Fibroblast of gingiva (primary cell): ENCODE measurements at regions not wholly inside any gene's neighbourhood (a gene's known extent, or its start where the extent isn't known, plus 50 kb on each side); places are given as distances from the start of the nearest gene placed in this dataset.

Experiments used
- DNase-seq: peaks from one replicate; pipeline ENCODE4 v3.0.0-alpha.2; 2011; ENCODE audit warnings: low read depth

- no peak for DNase-seq
Observed at GRCh38 chr2:129901754-129902415, 77.6 kb upstream of the RAB6C start.

- no peak for DNase-seq
Observed at GRCh38 chr2:129902731-129903585, 76.5 kb upstream of the RAB6C start.

GRCh38 chr2:129903586-129904425 lies 75.7 kb upstream of the RAB6C start:
- DNase-seq, result no peak

GRCh38 chr2:129904532-129905446 lies 74.7 kb upstream of the RAB6C start:
- no peak for DNase-seq

GRCh38 chr2:129905664-129906081 lies 73.8 kb upstream of the RAB6C start:
- DNase-seq, result no peak

GRCh38 chr2:129906139-129906860 lies 73.2 kb upstream of the RAB6C start:
- no peak for DNase-seq

- DNase-seq, result no peak
Observed at GRCh38 chr2:129906861-129907235, 72.6 kb upstream of the RAB6C start.

- no peak for DNase-seq
Observed at GRCh38 chr2:129907256-129907998, 72.0 kb upstream of the RAB6C start.

- DNase-seq, result no peak
Observed at GRCh38 chr2:129908721-129909373, 70.6 kb upstream of the RAB6C start.

GRCh38 chr2:129909651-129910418 lies 69.6 kb upstream of the RAB6C start:
- DNase-seq, result no peak

GRCh38 chr2:129910446-129911362 lies 68.8 kb upstream of the RAB6C start:
- no peak for DNase-seq

- DNase-seq, result no peak
Observed at GRCh38 chr2:129911363-129912065, 68.0 kb upstream of the RAB6C start.

GRCh38 chr2:129912066-129912820 lies 67.2 kb upstream of the RAB6C start:
- no peak for DNase-seq

GRCh38 chr2:129912871-129913694 lies 66.4 kb upstream of the RAB6C start:
- DNase-seq, result no peak
